ENCODE measurements at regions not wholly inside any gene's neighbourhood (a gene's known extent, or its start where the extent isn't known, plus 50 kb on each side); places are given as distances from the start of the nearest gene placed in this dataset.

DNA sequence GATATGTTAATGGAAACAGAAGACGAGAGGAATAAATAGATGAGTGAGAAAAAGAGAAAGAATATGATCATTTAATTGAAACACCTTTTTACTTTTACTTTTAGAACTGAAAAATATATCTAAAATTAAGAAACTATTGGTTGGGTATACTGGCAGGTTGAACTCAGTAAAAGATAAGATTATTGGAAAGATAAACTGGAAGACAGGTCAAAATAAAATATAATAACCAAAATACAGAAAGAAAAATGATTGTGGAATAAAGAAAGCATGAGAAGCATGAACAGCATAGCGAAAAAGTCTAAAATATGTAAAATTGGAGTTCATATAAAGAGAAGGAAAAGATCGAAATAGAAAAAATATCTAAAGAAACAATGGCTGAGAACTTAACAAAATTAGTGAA, 242.2 kb upstream of the MIR17HG start:
- TF ChIP-seq, protein P1, sequence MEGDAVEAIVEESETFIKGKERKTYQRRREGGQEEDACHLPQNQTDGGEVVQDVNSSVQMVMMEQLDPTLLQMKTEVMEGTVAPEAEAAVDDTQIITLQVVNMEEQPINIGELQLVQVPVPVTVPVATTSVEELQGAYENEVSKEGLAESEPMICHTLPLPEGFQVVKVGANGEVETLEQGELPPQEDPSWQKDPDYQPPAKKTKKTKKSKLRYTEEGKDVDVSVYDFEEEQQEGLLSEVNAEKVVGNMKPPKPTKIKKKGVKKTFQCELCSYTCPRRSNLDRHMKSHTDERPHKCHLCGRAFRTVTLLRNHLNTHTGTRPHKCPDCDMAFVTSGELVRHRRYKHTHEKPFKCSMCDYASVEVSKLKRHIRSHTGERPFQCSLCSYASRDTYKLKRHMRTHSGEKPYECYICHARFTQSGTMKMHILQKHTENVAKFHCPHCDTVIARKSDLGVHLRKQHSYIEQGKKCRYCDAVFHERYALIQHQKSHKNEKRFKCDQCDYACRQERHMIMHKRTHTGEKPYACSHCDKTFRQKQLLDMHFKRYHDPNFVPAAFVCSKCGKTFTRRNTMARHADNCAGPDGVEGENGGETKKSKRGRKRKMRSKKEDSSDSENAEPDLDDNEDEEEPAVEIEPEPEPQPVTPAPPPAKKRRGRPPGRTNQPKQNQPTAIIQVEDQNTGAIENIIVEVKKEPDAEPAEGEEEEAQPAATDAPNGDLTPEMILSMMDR (IDR thresholded peaks at IDR 0.05 in 2 of 3, conservative IDR thresholded peaks at IDR 0.05 in 1 of 3; ENCODE audit: insufficient read depth in 2 of 3, low read depth in 1 of 3, low read length in 3 of 3), result no peak
- TF ChIP-seq POLR2A (conservative IDR thresholded peaks at IDR 0.05), result no peak
- TF ChIP-seq, protein P2, sequence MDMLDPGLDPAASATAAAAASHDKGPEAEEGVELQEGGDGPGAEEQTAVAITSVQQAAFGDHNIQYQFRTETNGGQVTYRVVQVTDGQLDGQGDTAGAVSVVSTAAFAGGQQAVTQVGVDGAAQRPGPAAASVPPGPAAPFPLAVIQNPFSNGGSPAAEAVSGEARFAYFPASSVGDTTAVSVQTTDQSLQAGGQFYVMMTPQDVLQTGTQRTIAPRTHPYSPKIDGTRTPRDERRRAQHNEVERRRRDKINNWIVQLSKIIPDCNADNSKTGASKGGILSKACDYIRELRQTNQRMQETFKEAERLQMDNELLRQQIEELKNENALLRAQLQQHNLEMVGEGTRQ (CRISPR knock-in tag; IDR thresholded peaks at IDR 0.05), result no peak
- TF ChIP-seq CREM (IDR thresholded peaks at IDR 0.05; ENCODE audit: low read depth), result no peak
- no peak for TF ChIP-seq CAMTA2 (CRISPR knock-in tag; conservative IDR thresholded peaks at IDR 0.05)
- no peak for TF ChIP-seq ETV6 (IDR thresholded peaks at IDR 0.05; ENCODE audit: borderline replicate concordance in 1 of 2, low read depth in 2 of 2, low read length in 1 of 2)
- no peak for TF ChIP-seq ETV6 (CRISPR knock-in tag; IDR thresholded peaks at IDR 0.05; ENCODE audit: borderline replicate concordance)
- TF ChIP-seq, protein P3, sequence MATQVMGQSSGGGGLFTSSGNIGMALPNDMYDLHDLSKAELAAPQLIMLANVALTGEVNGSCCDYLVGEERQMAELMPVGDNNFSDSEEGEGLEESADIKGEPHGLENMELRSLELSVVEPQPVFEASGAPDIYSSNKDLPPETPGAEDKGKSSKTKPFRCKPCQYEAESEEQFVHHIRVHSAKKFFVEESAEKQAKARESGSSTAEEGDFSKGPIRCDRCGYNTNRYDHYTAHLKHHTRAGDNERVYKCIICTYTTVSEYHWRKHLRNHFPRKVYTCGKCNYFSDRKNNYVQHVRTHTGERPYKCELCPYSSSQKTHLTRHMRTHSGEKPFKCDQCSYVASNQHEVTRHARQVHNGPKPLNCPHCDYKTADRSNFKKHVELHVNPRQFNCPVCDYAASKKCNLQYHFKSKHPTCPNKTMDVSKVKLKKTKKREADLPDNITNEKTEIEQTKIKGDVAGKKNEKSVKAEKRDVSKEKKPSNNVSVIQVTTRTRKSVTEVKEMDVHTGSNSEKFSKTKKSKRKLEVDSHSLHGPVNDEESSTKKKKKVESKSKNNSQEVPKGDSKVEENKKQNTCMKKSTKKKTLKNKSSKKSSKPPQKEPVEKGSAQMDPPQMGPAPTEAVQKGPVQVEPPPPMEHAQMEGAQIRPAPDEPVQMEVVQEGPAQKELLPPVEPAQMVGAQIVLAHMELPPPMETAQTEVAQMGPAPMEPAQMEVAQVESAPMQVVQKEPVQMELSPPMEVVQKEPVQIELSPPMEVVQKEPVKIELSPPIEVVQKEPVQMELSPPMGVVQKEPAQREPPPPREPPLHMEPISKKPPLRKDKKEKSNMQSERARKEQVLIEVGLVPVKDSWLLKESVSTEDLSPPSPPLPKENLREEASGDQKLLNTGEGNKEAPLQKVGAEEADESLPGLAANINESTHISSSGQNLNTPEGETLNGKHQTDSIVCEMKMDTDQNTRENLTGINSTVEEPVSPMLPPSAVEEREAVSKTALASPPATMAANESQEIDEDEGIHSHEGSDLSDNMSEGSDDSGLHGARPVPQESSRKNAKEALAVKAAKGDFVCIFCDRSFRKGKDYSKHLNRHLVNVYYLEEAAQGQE (IDR thresholded peaks at IDR 0.05; ENCODE audit: borderline replicate concordance), result no peak
- TF ChIP-seq, protein P3 (CRISPR knock-in tag; IDR thresholded peaks at IDR 0.05; ENCODE audit: low read depth), result no peak

All from K562 (cell line).